Astrocyte (in vitro differentiated cells and primary cell): ENCODE measurements at regions not wholly inside any gene's neighbourhood (a gene's known extent, or its start where the extent isn't known, plus 50 kb on each side); places are given as distances from the start of the nearest gene placed in this dataset.
"Not testable (repeated sequence)": the region's sequence is repeated elsewhere in the genome, so short reads cannot be mapped to it uniquely, and the experiment has no call there.

Source experiments
- DNase-seq: peaks from one replicate; pipeline ENCODE4 v3.0.0-alpha.2; 2010; ENCODE audit warnings: low read depth
- FAIRE-seq: peaks from 2 replicates; lab custom pipeline; 2011; peaks lifted over from hg19 to GRCh38; lab: Jason Lieb, UNC
- H2AFZ ChIP-seq: 2 replicates; pipeline ENCODE4 v1.6.0; 2012; ENCODE audit warnings: low read depth, low read length, inconsistent platforms
- H3K27ac ChIP-seq: 2 replicates; pipeline ENCODE4 v1.5.1; 2011; ENCODE audit warnings: low read depth, low read length, inconsistent platforms
- H3K27me3 ChIP-seq: 2 replicates; pipeline ENCODE4 v1.6.0; 2011; ENCODE audit warnings: low read length, inconsistent platforms; ENCODE audit not compliant: insufficient read depth
- H3K36me3 ChIP-seq: 2 replicates; pipeline ENCODE4 v1.5.1; 2011; ENCODE audit warnings: low read length, inconsistent platforms; ENCODE audit not compliant: insufficient read depth
- H3K4me1 ChIP-seq: 2 replicates; pipeline ENCODE4 v1.5.1; 2011; ENCODE audit warnings: low read length, inconsistent platforms; ENCODE audit not compliant: insufficient read depth
- H3K4me2 ChIP-seq: 2 replicates; pipeline ENCODE4 v1.6.0; 2012; ENCODE audit warnings: low read length, inconsistent platforms
- H3K4me3 ChIP-seq: 2 replicates; pipeline ENCODE4 v1.5.1; 2011; ENCODE audit warnings: low read depth, mild to moderate bottlenecking, low read length, inconsistent platforms; ENCODE audit not compliant: insufficient read depth
- H3K79me2 ChIP-seq: 2 replicates; pipeline ENCODE4 v1.6.0; 2012; ENCODE audit warnings: mild to moderate bottlenecking, low read length, inconsistent platforms; ENCODE audit not compliant: insufficient read depth
- H3K9ac ChIP-seq: 2 replicates; pipeline ENCODE4 v1.6.0; 2012; ENCODE audit warnings: mild to moderate bottlenecking, low read length, inconsistent platforms
- H3K9me3 ChIP-seq: 2 replicates; pipeline ENCODE4 v1.5.1; 2012; ENCODE audit warnings: low read depth, mild to moderate bottlenecking, low read length, inconsistent platforms; ENCODE audit not compliant: insufficient read depth
- H4K20me1 ChIP-seq: 2 replicates; pipeline ENCODE4 v1.6.0; 2012; ENCODE audit warnings: low read length, inconsistent platforms; ENCODE audit not compliant: insufficient read depth
- H3K27ac Mint-ChIP-seq: one replicate; pipeline ENCODE4 v1.8.0; 2021; ENCODE audit warnings: mild to moderate bottlenecking, mixed read lengths; ENCODE audit not compliant: unreplicated experiment
- H3K27me3 Mint-ChIP-seq: one replicate; pipeline ENCODE4 v1.8.0; 2021; ENCODE audit warnings: low read depth, mixed read lengths; ENCODE audit not compliant: unreplicated experiment
- H3K36me3 Mint-ChIP-seq: one replicate; pipeline ENCODE4 v1.8.0; 2021; ENCODE audit warnings: low read depth, mixed read lengths; ENCODE audit not compliant: unreplicated experiment
- H3K4me1 Mint-ChIP-seq: one replicate; pipeline ENCODE4 v1.8.0; 2021; ENCODE audit warnings: low read depth, mixed read lengths; ENCODE audit not compliant: unreplicated experiment
- H3K4me3 Mint-ChIP-seq: one replicate; pipeline ENCODE4 v1.8.0; 2021; ENCODE audit warnings: mild to moderate bottlenecking, moderate library complexity, mixed read lengths; ENCODE audit not compliant: unreplicated experiment
- H3K9me3 Mint-ChIP-seq: one replicate; pipeline ENCODE4 v1.8.0; 2021; ENCODE audit warnings: mild to moderate bottlenecking, mixed read lengths; ENCODE audit not compliant: unreplicated experiment
- CTCF ChIP-seq: IDR thresholded peaks from 2 replicates; pipeline ENCODE4 v1.5.1; 2011; ENCODE audit warnings: low read depth, mild to moderate bottlenecking, inconsistent platforms, low read length, moderate library complexity; ENCODE audit not compliant: insufficient read depth
- EZH2 ChIP-seq: IDR thresholded peaks from 2 replicates; pipeline ENCODE4 v1.6.1; 2012; ENCODE audit warnings: mild to moderate bottlenecking, low read length, inconsistent platforms; ENCODE audit not compliant: insufficient read depth

- Mint-ChIP-seq H3K27me3 (peaks cover 21% of the 10 kb centered on the region), H3K27ac (no peak overlapping the region), H3K4me1 (no peaks in the 10 kb centered on the region), H3K9me3 (no peaks in the 10 kb centered on the region), H3K4me3 (no peak overlapping the region), H3K36me3 (peaks cover 2% of the 10 kb centered on the region)
- Histone ChIP-seq H4K20me1 (no peaks in the 10 kb centered on the region), H3K4me3 (no peak overlapping the region), H3K4me2 (no peak overlapping the region), H3K4me1 (no peaks in the 10 kb centered on the region), H3K79me2 (no peaks in the 10 kb centered on the region), H3K27ac (no peak overlapping the region), H2AFZ (no peak overlapping the region), H3K27me3 (no peaks in the 10 kb centered on the region), H3K9me3 (no peaks in the 10 kb centered on the region), H3K36me3 (no peaks in the 10 kb centered on the region), H3K9ac (no peak overlapping the region)
- DNase-seq (no peak), FAIRE-seq (peak; percentile 39)
- TF ChIP-seq EZH2 = no peak
- TF ChIP-seq CTCF = no peak
Observed at GRCh38 chrX:151100799-151101198, 75.6 kb upstream of the GPR50 start.

- H4K20me1 ChIP-seq, H3K27ac ChIP-seq, H3K27ac Mint-ChIP-seq, DNase-seq, H3K9me3 ChIP-seq, H3K36me3 Mint-ChIP-seq, H3K27me3 ChIP-seq, H3K36me3 ChIP-seq, H3K27me3 Mint-ChIP-seq, H3K9ac ChIP-seq, H3K4me3 Mint-ChIP-seq, H3K79me2 ChIP-seq, H3K4me2 ChIP-seq, H3K4me3 ChIP-seq, H3K4me1 ChIP-seq, H3K4me1 Mint-ChIP-seq, H2AFZ ChIP-seq, H3K9me3 Mint-ChIP-seq, FAIRE-seq: not testable (repeated sequence)
Observed at GRCh38 chrX:151113200-151113599, 63.2 kb upstream of the GPR50 start.
